DND-41 (cell line): ENCODE measurements at regions not wholly inside any gene's neighbourhood (a gene's known extent, or its start where the extent isn't known, plus 50 kb on each side); places are given as distances from the start of the nearest gene placed in this dataset.

Experiments
- CTCF ChIP-seq: IDR thresholded peaks from 2 replicates; pipeline ENCODE4 v1.5.1; 2012; ENCODE audit warnings: borderline replicate concordance, low read length, moderate library complexity, mild to moderate bottlenecking; ENCODE audit not compliant: poor library complexity, severe bottlenecking; ENCODE audit errors: extremely low read depth
- EZH2 ChIP-seq: IDR thresholded peaks from 3 replicates; pipeline ENCODE4 v1.6.1; 2012; ENCODE audit warnings: borderline replicate concordance, low read depth, mild to moderate bottlenecking, moderate library complexity, low read length, inconsistent platforms; ENCODE audit not compliant: severe bottlenecking

DNA sequence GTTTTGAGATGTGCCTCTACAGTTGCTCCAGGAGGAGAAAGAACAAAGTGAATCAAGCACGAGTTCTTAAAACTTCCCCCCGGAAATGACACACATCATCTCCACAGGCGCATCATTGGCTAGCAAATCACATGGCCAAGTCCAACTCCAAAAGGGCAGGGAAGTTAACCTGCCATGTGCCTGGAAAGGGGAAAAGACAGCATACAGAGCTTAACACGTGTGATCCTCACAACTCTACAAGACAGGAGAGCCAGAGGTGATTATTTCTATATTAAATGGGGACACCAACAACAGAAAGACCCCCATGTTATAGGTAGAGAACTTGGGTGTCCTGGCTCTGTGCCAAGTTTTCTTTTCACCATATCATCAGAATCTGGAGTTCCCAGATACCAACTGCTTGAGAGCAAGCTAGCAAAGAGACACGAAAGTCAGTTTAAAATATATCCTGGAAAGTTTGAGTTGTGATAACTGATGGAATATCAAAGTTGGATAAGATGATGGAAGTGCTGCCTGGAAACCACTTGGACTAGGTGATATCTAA is 871.1 kb downstream of the UQCRFS1 start:
- no peak for TF ChIP-seq CTCF
- no peak for TF ChIP-seq EZH2
